OCI-LY3 (cell line): ENCODE measurements at regions not wholly inside any gene's neighbourhood (a gene's known extent, or its start where the extent isn't known, plus 50 kb on each side); places are given as distances from the start of the nearest gene placed in this dataset.

Experiments
- H2AFZ ChIP-seq: fragments of 200-600, 300-600 bp; shearing (Covaris generic); 2 replicates; pipeline ENCODE4 v1.6.0; 2014; ENCODE audit warnings: antibody characterized with exemption, low read depth, low read length
- H3K27ac ChIP-seq: fragments of 200-600, 300-600 bp; sonication (generic); 2 replicates; pipeline ENCODE4 v1.5.1; 2014; ENCODE audit warnings: mild to moderate bottlenecking, low read length, moderate library complexity, mixed read lengths
- H3K27me3 ChIP-seq: fragments of 200-600, 300-600 bp; sonication (generic); 2 replicates; pipeline ENCODE4 v1.6.1; 2014; ENCODE audit warnings: low read depth, low read length, mixed read lengths
- H3K36me3 ChIP-seq: fragments of 200-600, 300-600 bp; sonication (generic); replicated peaks from 2 replicates; pipeline ENCODE3; 2014; ENCODE audit warnings: low read depth, low read length, mixed read lengths
- H3K4me1 ChIP-seq: fragments of 300-600, 200-600 bp; sonication (generic); 2 replicates; pipeline ENCODE4 v1.6.1; 2014; ENCODE audit warnings: low read length, mixed read lengths
- H3K4me2 ChIP-seq: fragments of 200-600, 300-600 bp; sonication (generic); 2 replicates; pipeline ENCODE4 v1.6.1; 2014; ENCODE audit warnings: low read length, mixed read lengths
- H3K4me3 ChIP-seq: fragments of 300-600, 200-600 bp; sonication (generic); 2 replicates; pipeline ENCODE4 v1.5.1; 2014; ENCODE audit warnings: antibody characterized with exemption, mild to moderate bottlenecking, low read length, moderate library complexity
- H3K79me2 ChIP-seq: fragments of 300-600, 200-600 bp; shearing (Covaris generic); 2 replicates; pipeline ENCODE4 v1.6.1; 2014; ENCODE audit warnings: mild to moderate bottlenecking, low read length, mixed read lengths
- H3K9ac ChIP-seq: fragments of 300-600, 200-600 bp; shearing (Covaris generic); 2 replicates; pipeline ENCODE4 v1.6.0; 2014; ENCODE audit warnings: mild to moderate bottlenecking, low read length, moderate library complexity
- H3K9me3 ChIP-seq: fragments of 200-600, 300-600 bp; shearing (Covaris generic); 2 replicates; pipeline ENCODE4 v1.6.1; 2014; ENCODE audit warnings: low read length, mixed read lengths; ENCODE audit not compliant: insufficient read depth
- H4K20me1 ChIP-seq: fragments of 200-600, 300-600 bp; sonication (generic); 2 replicates; pipeline ENCODE4 v1.6.1; 2016; ENCODE audit warnings: low read length, mixed read lengths; ENCODE audit not compliant: insufficient read depth
- EZH2phosphoT487 ChIP-seq: fragments of 200-600 bp; shearing (Covaris generic); IDR thresholded peaks from 2 replicates; pipeline ENCODE4 v1.6.1; 2018; ENCODE audit warnings: antibody characterized with exemption, mixed run types, low read depth
- TF ChIP-seq, protein P1 (sequence below): fragments of 200-600, 300-600 bp; sonication (generic); IDR thresholded peaks from 2 replicates; pipeline ENCODE4 v1.5.1; 2014; ENCODE audit warnings: antibody characterized with exemption, low read length, low read depth

DNA sequence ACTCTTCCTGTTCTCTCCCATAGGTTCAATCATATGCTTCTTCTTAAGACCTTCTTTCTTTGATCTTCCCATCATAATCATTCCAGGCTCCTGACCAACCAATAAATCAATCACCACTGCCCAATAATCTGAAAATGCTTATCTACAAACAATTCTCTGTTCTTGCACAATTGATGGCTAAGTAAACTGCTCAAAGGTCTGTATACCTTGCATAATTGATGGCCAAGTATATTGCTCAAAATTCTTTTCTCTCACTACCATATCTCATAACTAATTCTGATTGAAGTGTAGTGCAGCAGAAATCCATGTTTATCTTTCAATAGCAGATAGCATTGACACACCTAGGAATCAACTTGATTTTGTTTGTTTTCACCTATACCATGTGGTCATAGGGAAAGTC, 83.4 kb upstream of the EPHA6 start:
- Histone ChIP-seq H2AFZ (no peak overlapping the region), H3K4me3 (no peak overlapping the region), H3K9me3 (no peaks in the 10 kb centered on the region), H4K20me1 (no peaks in the 10 kb centered on the region), H3K4me1 (no peaks in the 10 kb centered on the region), H3K27me3 (no peaks in the 10 kb centered on the region), H3K36me3 (no peaks in the 10 kb centered on the region), H3K27ac (no peak overlapping the region), H3K4me2 (no peak overlapping the region), H3K9ac (no peak overlapping the region), H3K79me2 (no peaks in the 10 kb centered on the region)
- TF ChIP-seq, protein P1, sequence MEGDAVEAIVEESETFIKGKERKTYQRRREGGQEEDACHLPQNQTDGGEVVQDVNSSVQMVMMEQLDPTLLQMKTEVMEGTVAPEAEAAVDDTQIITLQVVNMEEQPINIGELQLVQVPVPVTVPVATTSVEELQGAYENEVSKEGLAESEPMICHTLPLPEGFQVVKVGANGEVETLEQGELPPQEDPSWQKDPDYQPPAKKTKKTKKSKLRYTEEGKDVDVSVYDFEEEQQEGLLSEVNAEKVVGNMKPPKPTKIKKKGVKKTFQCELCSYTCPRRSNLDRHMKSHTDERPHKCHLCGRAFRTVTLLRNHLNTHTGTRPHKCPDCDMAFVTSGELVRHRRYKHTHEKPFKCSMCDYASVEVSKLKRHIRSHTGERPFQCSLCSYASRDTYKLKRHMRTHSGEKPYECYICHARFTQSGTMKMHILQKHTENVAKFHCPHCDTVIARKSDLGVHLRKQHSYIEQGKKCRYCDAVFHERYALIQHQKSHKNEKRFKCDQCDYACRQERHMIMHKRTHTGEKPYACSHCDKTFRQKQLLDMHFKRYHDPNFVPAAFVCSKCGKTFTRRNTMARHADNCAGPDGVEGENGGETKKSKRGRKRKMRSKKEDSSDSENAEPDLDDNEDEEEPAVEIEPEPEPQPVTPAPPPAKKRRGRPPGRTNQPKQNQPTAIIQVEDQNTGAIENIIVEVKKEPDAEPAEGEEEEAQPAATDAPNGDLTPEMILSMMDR, result no peak
- no peak for TF ChIP-seq EZH2phosphoT487

- no peaks in the 10 kb centered on the region for H3K36me3 ChIP-seq
- no peak overlapping the region for H3K4me3 ChIP-seq
- TF ChIP-seq EZH2phosphoT487, result no peak
- TF ChIP-seq, protein P1, result no peak
- H3K27ac ChIP-seq, result no peak overlapping the region
- no peaks in the 10 kb centered on the region for H3K9me3 ChIP-seq
- H3K9ac ChIP-seq, result no peak overlapping the region
- H3K27me3 ChIP-seq, result no peaks in the 10 kb centered on the region
- H3K4me2 ChIP-seq, result no peak overlapping the region
- no peaks in the 10 kb centered on the region for H4K20me1 ChIP-seq
- no peak overlapping the region for H2AFZ ChIP-seq
- H3K4me1 ChIP-seq, result no peaks in the 10 kb centered on the region
- no peaks in the 10 kb centered on the region for H3K79me2 ChIP-seq
Observed at GRCh38 chr3:96734273-96735009, 80.0 kb upstream of the EPHA6 start.

DNA sequence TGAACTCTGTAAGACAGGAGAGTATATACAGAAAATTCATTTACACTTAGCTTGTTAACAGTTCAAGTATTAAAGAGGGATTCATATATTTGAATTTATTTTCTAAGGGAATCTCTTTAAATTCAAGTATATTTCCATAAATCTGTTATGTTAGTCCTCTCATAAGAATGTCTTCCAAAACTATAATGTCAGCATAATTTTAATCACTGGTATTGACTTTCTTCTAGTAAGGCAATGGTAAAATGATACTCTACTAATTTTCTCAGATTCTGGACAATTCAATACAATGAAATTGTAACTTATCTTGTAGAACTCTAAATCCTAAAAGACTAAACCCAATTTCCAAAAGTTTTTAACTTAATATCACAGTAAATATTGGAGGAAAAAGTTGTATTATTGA, 66.3 kb upstream of the EPHA6 start:
- TF ChIP-seq, protein P1, result no peak
- no peak for TF ChIP-seq EZH2phosphoT487
- Histone ChIP-seq H3K36me3 (no peaks in the 10 kb centered on the region), H4K20me1 (no peaks in the 10 kb centered on the region), H2AFZ (no peak overlapping the region), H3K9ac (no peak overlapping the region), H3K79me2 (no peaks in the 10 kb centered on the region), H3K9me3 (no peaks in the 10 kb centered on the region), H3K27ac (no peak overlapping the region), H3K4me3 (no peak overlapping the region), H3K4me1 (no peaks in the 10 kb centered on the region), H3K4me2 (no peak overlapping the region), H3K27me3 (no peaks in the 10 kb centered on the region)

DNA sequence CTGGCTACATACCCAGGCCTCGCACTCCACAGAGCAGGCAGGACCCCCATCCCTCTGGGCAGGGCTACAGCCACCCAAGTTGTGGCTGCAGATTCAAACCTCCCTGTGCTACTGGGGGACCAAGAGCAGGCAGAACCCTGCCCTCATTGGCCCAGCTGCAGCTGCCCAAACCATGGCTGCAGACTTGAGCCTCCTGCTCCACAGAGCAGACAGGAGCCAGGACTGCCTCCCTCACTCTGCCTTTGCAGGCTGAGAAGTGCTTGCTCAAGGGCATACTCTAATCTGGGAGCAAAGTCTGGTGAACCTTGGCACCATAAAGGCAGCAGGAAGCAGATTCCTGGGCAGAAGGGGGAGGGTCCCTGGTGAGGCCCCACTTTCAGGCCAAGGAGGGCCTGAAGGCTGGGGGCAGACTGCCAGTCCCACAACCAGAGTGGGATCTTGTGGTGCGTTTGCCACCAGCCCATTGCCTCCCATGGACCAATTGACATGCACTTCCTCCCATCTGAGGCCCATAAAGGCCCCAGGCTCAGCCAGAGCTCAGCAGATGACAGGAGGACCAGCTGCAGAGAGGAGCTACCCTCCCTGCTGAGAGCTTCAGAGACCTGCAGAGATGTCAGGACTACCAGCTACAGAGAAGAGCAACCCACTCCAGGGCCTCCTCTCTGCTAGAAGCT, 64.2 kb upstream of the EPHA6 start:
- no peaks in the 10 kb centered on the region for H3K36me3 ChIP-seq
- H4K20me1 ChIP-seq, result no peaks in the 10 kb centered on the region
- H3K4me1 ChIP-seq, result no peaks in the 10 kb centered on the region
- H2AFZ ChIP-seq, result no peak overlapping the region
- H3K27ac ChIP-seq, result no peak overlapping the region
- TF ChIP-seq EZH2phosphoT487, result no peak
- TF ChIP-seq, protein P1, result no peak
- H3K4me2 ChIP-seq, result no peak overlapping the region
- H3K9me3 ChIP-seq, result no peaks in the 10 kb centered on the region
- H3K79me2 ChIP-seq, result no peaks in the 10 kb centered on the region
- no peak overlapping the region for H3K9ac ChIP-seq
- no peaks in the 10 kb centered on the region for H3K27me3 ChIP-seq
- H3K4me3 ChIP-seq, result no peak overlapping the region
